ENCODE measurements at regions not wholly inside any gene's neighbourhood (a gene's known extent, or its start where the extent isn't known, plus 50 kb on each side); places are given as distances from the start of the nearest gene placed in this dataset.

- Histone ChIP-seq H3K36me3 (ENCODE audit: insufficient read depth, low read length) (no peaks in the 10 kb centered on the region), H3K27me3 (ENCODE audit: insufficient read depth, low read length, poor library complexity) (no peaks in the 10 kb centered on the region), H3K9me3 (ENCODE audit: insufficient read depth, low read length, severe bottlenecking) (no peaks in the 10 kb centered on the region), H3K4me2 (ENCODE audit: insufficient read depth, low read length) (no peak overlapping the region), H3K9ac (ENCODE audit: low read depth, low read length) (no peak overlapping the region), H3K27ac (ENCODE audit: low read length) (no peak overlapping the region), H4K20me1 (ENCODE audit: insufficient read depth, low read length) (no peaks in the 10 kb centered on the region), H3K4me1 (ENCODE audit: insufficient read depth, low read length) (no peaks in the 10 kb centered on the region), H3K79me2 (ENCODE audit: insufficient read depth, low read length) (no peaks in the 10 kb centered on the region), H3K4me3 (ENCODE audit: low read depth in 1 of 2, low read length in 2 of 2) (no peak overlapping the region), H2AFZ (ENCODE audit: low read depth, low read length) (no peak overlapping the region)
- TF ChIP-seq EZH2 (IDR thresholded peaks at IDR 0.05; ENCODE audit: borderline replicate concordance, low read depth, low read length, severe bottlenecking) = no peak
- TF ChIP-seq CTCF (IDR thresholded peaks at IDR 0.05; ENCODE audit: borderline replicate concordance, extremely low read depth, low read length, poor library complexity, severe bottlenecking) = no peak
- ATAC-seq (ENCODE audit: insufficient read depth, low read depth) = no peak
- no peak for DNase-seq
These were observed 962.3 kb upstream of the NXPH2 start for GRCh38 chr2:139742216-139743172.

GRCh38 chr2:139737659-139738058, 957.5 kb upstream of the NXPH2 start:
- no peaks in the 10 kb centered on the region for H3K4me1 ChIP-seq (ENCODE audit: insufficient read depth, low read length)
- no peak overlapping the region for H3K4me3 ChIP-seq (ENCODE audit: low read depth in 1 of 2, low read length in 2 of 2)
- TF ChIP-seq EZH2 (IDR thresholded peaks at IDR 0.05; ENCODE audit: borderline replicate concordance, low read depth, low read length, severe bottlenecking) (no peak), CTCF (IDR thresholded peaks at IDR 0.05; ENCODE audit: borderline replicate concordance, extremely low read depth, low read length, poor library complexity, severe bottlenecking) (no peak)
- H3K27me3 ChIP-seq (ENCODE audit: insufficient read depth, low read length, poor library complexity) = no peaks in the 10 kb centered on the region
- H3K36me3 ChIP-seq (ENCODE audit: insufficient read depth, low read length) = no peaks in the 10 kb centered on the region
- no peak overlapping the region for H3K4me2 ChIP-seq (ENCODE audit: insufficient read depth, low read length)
- H3K9ac ChIP-seq (ENCODE audit: low read depth, low read length) = no peak overlapping the region
- H2AFZ ChIP-seq (ENCODE audit: low read depth, low read length) = no peak overlapping the region
- H3K9me3 ChIP-seq (ENCODE audit: insufficient read depth, low read length, severe bottlenecking) = no peaks in the 10 kb centered on the region
- ATAC-seq (ENCODE audit: insufficient read depth, low read depth) = no peak
- H3K79me2 ChIP-seq (ENCODE audit: insufficient read depth, low read length) = no peaks in the 10 kb centered on the region
- H4K20me1 ChIP-seq (ENCODE audit: insufficient read depth, low read length) = no peaks in the 10 kb centered on the region
- no peak overlapping the region for H3K27ac ChIP-seq (ENCODE audit: low read length)
- no peak for DNase-seq

GRCh38 chr2:139730197-139730596, 950.0 kb upstream of the NXPH2 start:
- no peak for ATAC-seq (ENCODE audit: insufficient read depth, low read depth)

More at GRCh38 chr2:139730197-139730596, 950.0 kb upstream of the NXPH2 start:
- H2AFZ ChIP-seq (ENCODE audit: low read depth, low read length) = no peak overlapping the region
- H3K9me3 ChIP-seq (ENCODE audit: insufficient read depth, low read length, severe bottlenecking) = no peaks in the 10 kb centered on the region
- TF ChIP-seq EZH2 (IDR thresholded peaks at IDR 0.05; ENCODE audit: borderline replicate concordance, low read depth, low read length, severe bottlenecking) (no peak), CTCF (IDR thresholded peaks at IDR 0.05; ENCODE audit: borderline replicate concordance, extremely low read depth, low read length, poor library complexity, severe bottlenecking) (no peak)
- no peaks in the 10 kb centered on the region for H4K20me1 ChIP-seq (ENCODE audit: insufficient read depth, low read length)
- no peaks in the 10 kb centered on the region for H3K27me3 ChIP-seq (ENCODE audit: insufficient read depth, low read length, poor library complexity)
- H3K27ac ChIP-seq (ENCODE audit: low read length) = no peak overlapping the region
- H3K79me2 ChIP-seq (ENCODE audit: insufficient read depth, low read length) = no peaks in the 10 kb centered on the region
- H3K36me3 ChIP-seq (ENCODE audit: insufficient read depth, low read length) = no peaks in the 10 kb centered on the region
- no peak overlapping the region for H3K9ac ChIP-seq (ENCODE audit: low read depth, low read length)
- no peak for DNase-seq
- no peak overlapping the region for H3K4me2 ChIP-seq (ENCODE audit: insufficient read depth, low read length)
- H3K4me1 ChIP-seq (ENCODE audit: insufficient read depth, low read length) = no peaks in the 10 kb centered on the region
- H3K4me3 ChIP-seq (ENCODE audit: low read depth in 1 of 2, low read length in 2 of 2) = no peak overlapping the region

Data from DND-41 (cell line).